ENCODE measurements at regions not wholly inside any gene's neighbourhood (a gene's known extent, or its start where the extent isn't known, plus 50 kb on each side); places are given as distances from the start of the nearest gene placed in this dataset.
"Not testable (repeated sequence)": the region's sequence is repeated elsewhere in the genome, so short reads cannot be mapped to it uniquely, and the experiment has no call there.

DNA sequence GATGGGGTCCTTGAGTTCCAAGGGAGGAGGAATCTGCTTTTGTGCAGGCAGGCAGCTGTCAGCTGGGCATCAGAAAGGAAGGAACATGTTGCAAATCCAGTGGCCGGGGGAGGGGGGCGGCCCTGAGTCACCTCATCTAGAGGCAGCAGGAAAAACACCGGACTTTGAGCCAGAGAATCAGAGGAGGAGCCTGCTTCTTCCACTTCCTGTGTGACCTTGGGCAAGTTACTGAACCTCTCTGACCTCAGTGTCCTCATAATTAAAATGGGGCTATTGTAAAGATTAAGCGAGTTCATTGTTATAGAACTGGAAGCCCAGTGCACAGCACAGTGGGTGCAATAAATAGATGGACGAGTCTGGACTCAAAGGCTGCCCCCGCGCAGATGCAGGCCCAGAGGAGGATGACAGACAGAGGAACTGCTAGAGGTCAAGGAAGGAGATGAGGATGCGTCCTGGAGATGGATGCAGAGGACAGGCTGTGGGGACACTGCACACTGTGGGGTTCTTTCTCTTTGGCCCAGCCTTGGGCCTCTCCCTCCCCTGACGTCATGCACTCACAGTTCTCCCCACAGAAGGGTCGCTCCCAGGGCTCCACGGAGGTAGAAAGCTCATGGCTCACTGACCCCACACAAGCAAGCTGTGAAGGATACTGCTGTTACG, 714.3 kb downstream of the MATN1 start:
- no peak for DNase-seq

DNA sequence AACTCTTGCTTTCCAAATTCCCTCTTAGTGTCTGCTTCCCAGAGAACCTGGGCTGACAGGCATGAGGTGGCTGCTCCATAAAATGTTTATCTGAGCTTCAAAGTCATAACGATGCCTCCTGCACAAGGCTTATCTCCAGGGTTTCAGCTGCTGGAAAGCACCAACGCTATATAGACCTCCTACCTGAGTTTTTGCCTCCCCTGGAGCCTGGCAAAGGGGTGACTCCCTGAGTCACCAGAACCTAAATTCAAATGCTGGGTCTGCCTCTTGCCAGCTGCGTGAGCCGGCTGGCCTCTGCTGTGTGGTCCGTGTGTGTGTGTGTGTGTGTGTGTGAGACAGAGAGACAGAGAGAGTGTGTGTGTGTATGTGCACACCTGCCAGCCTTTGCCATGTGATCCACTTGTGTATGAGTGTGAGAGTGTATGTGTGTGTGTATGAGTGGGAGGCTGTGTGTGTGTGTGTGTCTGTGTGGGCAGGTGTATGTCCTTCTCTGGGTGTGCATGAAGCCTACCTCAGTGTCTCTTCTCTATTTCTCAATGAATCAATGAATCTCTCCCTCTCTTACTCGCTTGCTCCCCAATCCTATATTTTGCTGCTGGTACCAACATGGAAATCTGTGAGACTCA, 714.9 kb downstream of the MATN1 start:
- no peak for DNase-seq

DNA sequence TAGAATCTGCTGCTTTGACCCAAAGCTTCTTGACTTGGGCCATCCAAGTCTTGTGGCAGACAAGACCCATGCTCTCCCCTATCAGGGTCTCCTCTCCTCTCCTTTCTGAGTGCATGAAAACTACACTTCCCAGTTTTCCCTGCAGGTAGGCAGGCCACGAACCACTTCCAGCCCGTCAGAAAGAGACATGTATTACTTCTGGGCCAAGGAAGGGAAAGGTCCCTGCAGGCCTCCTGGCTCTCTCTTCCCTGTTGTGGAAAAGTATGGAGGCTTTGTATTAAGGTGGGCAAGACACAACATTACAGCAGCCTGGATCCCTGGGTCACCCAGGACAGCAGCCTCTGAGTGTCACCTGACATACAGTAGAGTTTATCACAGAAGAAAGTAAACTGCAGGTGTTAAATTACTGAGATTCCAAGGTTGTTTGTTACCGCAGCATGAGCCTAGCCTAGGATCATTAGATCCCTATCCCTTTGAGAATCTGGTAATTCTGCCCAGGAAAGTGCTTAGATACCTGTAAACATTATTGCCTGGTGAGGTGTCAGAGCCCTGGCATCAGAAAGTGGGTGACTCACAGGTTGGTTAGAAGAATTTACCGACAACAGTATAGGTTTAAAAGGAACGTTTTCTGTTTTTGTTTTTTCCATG, 717.3 kb downstream of the MATN1 start:
- DNase-seq = no peak

DNA sequence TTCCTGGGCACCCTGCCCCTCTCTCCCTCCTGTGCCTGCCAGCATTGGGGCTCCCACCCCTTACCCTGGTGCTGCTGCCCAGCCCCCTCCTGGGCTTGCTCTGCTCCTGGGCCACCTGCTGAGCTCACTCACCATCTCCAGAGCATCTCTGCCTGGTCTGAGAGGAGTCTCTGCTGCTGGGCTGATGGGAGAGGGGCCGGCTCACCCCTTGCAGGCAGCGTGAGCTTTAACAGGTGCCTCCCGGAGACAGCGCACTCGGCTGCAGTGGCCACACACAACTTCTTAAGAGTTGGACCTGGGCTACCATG, 721.7 kb downstream of the MATN1 start:
- no peak for DNase-seq

DNA sequence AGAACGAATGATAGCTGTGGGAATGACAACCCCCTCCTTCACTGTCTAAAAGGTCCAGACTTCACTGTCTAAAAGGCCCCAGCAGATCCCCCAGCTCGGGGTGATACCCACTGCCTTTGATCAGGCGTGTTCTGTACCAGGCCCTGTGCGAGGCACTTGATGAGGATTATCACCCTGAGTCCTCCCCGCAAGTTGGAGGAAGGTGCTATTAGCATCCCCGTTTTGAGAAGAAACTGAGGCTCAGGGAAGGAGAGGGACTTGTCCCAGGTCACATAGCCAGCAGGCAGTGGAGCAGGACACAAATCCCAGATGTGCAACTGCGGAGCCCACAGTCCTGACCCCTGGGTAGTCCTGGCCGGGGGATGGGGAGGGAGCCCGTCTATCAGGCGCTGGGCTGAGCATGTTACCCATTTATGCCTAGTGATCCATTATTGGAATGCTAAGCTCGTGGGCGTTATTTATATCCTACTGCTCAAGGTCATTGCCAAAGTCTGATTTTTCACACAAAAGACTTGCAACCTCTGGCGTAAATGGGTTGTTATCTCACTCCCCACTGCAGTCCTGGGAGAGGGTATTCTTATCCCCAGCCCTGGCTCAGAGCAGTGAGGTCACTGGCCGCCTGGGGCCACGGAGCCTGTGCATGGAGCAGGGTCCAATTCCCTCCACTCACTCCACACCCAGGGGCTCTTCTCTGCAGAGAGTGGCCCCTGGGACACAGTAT, 722.2 kb downstream of the MATN1 start:
- no peak for DNase-seq

DNA sequence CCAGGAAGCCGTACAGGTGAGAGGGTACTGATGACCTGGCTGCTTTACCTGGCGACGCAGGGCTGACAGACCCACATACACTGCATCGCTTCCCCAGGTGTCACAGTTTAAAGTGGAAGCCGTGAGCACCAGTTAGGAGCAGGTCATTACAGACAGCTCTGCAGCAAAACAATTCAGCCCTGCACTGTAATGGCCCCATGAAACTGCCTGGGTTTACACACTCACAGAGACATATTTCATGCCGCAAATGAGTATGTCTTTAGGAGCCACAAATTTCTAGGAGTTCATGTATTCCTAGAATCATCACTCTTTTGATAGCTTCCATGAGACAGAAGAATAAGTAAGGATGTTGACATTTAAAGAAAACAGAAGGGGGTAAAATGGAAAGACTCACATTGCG, 723.1 kb downstream of the MATN1 start:
- DNase-seq = no peak

DNA sequence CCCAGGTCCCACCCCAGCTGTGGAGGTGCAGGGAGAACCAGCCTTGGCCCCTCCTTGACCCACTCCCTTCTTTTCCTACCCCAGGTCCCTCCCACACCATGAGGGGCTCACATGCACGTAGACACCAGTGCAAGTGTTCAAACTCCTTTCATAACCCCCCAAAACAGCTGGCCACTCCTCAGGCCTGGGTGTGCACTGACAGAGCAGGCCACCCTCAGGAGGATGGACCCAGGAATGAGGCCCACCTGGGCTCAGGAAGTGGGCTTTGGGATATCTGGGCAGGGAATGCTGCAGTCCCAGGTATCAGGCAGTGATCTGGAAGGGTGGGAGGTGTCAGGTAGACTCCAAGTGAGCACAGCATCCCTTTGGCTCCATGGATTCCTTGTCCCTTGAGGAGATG, 723.8 kb downstream of the MATN1 start:
- DNase-seq = no peak

DNA sequence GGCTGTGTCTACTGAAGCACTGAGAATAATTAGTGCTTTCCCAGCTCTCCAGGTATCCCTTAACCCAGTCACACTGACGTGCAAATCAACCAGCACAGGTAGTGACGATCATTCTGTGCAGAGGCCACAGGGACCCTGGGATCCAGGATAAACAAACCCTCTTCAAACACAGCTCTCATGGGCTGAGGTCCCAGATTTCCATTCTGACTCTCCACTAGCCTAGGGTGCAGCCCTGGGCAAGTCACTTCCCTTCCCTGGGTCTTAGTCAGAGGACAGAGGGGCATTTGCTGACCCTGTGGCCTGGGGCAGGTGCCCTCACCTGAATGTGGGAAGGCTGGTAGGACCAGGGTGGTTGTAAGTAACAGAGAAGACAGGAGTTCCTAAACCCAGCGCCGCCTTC, 724.7 kb downstream of the MATN1 start:
- DNase-seq = no peak

DNA sequence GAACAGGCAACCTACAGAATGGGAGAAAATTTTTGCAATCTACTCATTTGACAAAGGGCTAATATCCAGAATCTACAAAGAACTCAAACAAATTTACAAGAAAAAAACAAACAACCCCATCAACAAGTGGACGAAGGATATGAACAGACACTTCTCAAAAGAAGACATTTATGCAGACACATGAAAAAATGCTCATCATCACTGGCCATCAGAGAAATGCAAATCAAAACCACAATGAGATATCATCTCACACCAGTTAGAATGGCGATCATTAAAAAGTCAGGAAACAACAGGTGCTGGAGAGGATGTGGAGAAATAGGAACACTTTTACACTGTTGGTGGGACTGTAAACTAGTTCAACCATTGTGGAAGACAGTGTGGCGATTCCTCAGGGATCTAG, 725.6 kb downstream of the MATN1 start:
- DNase-seq = not testable (repeated sequence)

DNA sequence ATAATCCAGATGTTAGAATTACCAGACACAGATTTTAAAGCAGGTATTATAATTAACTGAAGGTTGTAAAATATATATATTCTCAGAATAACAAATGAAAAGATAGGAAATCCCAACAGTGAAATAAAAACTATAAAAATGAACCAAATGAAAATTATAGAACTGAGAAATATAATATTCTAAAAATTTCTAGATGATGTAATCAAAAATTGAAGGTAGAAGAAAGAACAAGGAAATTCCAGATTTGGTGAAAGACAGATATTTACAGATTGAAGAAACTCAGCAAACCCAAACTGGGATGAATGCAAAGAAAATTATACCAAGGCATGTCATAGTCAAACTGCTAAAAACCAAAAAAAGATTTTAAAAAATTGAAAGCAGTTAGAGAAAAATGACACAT, 729.4 kb downstream of the MATN1 start:
- no peak for DNase-seq

DNA sequence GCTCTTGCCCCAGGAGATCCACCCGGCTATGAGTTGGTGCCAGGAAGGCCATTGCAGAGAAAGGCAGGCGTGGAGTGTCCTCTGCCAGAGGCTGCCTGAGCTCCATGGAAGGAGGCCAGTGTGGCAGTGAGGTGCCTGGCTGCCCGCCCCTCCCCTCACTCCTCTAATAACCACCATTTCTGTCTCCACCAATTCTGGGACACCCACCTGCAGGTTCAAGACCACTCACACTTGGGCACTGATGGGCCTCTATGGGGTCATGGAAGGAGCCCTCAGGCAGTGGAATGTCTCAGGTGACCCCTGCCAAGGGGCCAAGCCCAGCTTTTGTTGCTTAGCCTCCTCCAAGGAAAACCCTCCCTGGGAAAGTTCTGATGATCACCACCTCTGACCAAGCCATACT, 731.6 kb downstream of the MATN1 start:
- DNase-seq = no peak

DNA sequence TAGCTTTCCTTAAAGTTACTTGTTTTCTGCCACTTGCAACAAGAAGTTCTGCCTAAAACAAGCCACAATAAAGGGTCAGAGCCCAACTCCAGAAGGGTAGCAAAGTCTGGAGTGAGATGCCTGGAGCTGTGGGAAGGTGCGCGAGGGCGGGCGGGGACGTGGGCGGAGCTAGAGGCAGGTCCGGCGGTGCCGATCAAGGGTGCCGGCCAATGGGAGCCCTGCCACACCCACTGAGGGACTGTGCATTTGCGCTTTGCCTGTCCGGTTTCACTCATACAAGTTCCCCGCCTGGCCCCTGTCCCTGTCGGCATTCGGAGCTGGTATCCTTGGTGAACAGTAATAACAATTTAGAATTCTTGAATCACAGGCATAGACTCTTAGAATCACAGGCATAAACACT, 732.4 kb downstream of the MATN1 start:
- no peak for DNase-seq

DNA sequence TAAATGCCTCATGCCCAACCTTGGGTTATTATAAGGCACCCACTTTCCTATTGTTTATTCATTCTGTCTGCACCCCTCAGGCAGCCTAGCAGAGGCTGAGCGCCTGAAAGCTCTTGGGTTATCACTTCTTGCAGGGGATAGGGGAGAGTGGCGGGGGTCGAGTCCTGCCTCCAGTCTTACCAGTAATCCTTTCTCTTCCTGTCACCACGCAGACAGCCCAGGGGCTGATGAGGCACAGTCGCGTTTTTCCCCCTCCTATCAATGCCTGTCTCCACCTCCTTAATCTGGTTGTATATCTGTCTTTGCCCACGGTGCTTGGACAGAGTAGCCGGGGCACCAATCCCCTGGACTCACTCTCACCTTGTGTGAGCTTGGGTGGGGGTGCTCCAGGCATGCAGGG, 733.1 kb downstream of the MATN1 start:
- DNase-seq = no peak

DNA sequence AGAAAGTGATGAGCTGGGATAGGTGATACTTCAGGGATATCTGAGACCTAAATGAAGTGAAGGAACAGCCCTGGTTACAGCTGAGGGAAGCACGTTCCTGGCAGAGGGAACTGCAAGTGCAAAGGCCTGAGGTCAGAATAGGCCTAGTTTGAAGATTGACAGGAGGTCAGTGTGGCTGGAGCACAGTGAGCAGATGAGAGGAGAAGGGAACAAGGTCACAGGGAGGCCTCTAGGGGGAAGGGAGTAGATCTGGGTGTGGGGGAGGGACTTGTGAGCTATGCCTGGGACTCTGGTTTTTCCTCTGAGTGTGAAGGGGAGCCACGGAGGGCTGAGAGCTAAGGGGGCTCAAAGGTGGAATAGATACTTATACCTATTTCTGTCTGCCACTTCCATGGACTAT, 736.4 kb downstream of the MATN1 start:
- DNase-seq = no peak

DNA sequence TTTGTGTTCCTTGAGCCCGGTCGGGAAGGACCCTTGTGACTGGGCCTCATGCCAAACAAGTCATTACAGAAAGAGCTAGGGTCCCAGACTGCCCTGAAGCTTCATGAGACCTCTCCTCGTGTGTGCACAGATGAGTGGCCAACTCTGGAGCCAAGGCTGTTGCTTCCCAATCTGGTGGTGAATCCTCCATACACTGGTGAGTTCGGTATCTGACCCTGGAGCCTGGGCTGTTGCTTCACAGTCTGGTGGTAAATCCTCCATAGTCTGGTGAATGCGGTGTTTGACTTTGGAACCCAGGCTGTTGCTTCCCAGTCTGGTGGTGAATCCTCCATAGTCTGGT, 737.8 kb downstream of the MATN1 start:
- DNase-seq = no peak

DNA sequence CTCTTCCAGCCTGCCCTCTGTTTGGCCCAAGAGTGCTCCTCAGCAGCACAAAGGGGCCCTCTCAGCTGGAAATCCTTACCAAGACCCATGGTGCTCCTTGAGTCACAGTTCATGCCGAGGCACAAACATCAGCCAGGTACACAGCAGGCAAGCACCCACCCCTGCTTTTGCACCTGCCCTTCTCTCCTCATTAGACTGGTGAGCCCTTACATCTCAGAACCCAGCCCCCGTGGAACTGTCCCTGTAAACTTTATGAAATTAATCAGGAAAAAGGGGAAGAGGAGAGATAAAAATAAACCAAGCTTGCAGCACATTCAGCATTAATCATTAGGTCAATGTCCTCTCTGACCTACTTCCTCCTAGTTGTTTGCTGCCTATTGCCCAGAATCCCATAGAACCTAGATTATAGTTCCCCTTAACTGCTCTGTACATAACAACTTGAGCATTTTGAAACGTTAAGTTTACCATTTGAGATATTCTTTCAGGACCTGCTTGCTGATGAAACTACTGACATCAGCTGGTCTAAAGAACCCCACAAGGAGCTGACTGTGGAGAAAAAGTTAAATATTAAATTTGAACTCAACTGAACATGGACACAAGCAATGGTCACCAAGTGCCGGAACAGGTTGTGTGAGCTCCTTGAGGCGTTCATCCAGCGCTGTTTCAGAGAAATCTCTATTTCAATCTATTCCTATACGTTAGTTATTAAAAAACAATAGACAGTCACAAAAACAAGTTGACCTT, 738.4 kb downstream of the MATN1 start:
- DNase-seq = no peak

DNA sequence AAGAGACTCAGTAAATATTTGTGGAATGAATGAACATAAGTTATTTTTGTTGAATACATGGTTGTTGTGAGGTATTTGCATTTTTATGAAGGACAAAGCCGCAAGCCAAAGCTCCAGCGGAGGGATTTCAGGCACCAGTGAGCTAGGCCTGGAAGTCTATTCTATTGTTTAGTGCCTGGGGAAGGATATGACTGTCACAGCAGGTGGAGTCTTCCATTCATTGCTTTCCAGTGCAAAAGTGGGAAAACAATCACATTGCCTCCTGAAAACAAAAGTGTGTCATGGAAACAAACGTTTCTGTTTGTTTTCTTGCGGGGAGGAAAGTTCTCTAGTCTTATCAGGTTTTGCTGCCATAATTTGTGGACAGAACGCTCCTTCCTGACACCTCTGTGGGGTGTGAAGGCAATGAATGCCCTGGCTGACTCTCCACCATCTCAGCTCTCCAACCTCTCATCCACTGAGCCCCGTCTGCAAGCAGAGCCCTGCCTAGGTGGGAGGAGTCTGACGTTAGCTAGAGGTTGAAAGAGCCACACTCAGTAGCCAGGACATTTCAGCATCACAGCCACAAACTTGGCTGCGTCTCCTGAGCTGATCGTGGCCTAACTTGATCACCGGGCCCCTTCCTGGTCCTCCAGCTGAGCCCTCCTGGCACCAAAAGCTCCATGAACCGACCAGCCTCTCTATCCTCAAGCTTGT, 739.1 kb downstream of the MATN1 start:
- DNase-seq = no peak

DNA sequence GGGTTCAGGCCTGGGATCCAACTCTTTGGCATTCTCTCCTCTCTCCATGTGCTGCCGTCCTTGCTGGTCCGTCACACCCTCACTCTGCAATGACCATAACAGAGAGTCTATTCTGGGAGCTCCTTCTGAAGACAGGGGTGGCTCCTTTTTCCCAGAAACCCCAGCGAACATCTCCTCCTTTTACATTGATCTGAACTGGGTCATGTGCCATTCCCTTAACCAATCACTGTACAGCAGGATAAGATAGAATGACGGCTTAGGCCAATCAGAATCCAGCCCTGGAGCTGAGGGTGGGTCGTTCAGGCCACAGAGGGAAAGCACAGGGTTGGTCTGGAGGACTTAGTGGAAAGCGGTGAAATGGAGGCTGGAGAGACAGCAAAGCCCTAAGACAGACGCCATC, 740.1 kb downstream of the MATN1 start:
- no peak for DNase-seq

DNA sequence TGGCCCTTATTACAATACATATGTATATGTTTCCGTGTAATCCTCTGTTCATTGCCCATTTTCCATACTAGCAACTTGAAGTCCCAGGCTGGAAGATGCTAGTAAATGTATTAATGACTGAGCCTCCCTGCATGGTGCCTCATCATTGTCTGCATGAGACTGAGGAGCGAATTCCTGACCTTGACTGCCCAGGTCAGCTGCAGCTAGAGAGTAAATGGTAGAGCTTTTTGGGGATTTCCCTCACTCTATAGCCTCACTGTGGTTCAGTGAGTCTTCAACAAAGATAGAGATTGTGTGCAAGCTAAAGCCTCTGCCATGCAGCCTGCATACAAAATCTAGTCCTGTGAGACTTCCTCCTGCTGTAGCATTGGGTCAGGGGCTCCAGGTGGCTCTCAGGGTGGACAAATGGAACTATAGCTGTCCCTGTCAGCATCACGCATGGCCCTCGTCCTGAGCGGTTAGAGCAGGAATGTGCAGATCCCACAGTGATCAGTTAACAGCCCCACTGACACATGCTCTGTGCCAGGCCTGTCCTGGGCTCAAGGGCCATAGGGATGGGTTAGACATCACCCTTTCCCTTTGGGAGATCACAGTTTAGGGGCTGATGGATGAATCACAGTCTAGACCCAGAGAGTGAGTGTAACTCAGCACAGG, 741.7 kb downstream of the MATN1 start:
- no peak for DNase-seq

DNA sequence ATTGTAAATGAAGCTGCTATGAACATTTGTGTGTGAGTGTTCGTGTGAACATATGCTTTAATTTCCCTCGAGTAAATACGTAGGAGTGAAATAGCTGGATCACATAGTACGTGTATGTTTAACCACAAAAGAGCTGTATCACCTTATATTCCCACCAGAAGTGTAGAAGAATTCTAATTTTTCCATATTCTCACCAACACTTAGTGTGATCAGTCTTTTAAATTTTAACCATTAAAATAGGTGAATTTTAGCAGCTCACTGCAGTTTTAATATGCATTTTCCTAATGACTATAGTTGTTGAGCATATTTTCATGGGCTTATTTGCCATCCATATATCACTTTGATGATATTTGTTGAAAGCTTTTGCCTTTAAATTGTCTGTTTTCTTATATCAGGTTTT, 741.2 kb downstream of the PTPRU start:
- DNase-seq = no peak

DNA sequence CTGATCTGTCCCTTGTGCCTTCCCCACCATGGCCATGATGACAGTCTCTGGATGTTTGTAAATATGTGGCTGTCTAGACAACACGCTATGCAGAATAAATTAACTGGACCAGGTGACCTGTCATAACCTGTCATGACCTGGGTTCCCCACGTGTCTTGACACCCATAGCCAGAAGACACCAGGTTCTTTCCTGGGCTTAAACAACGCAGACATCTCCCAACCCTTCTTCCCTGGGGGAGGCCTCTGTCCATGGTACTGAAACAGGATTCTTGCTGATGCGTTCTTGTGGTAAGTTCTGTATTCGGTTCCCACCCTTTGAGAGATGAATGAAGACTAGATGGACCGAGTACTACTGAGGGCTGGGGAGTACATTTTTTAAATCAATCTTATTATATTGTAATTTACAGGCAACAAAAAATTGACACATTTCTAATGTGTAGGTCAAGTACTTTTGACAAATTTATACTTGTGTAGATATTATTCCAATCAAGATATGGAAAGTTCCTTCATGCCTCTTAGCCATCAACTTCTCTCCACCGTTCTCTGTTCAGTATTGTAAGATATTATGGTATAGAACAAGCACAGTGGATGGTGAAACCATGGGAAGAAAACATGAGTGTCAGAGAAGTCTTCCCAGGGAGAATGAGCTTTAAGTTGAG, 738.8 kb downstream of the PTPRU start:
- no peak for DNase-seq

DNA sequence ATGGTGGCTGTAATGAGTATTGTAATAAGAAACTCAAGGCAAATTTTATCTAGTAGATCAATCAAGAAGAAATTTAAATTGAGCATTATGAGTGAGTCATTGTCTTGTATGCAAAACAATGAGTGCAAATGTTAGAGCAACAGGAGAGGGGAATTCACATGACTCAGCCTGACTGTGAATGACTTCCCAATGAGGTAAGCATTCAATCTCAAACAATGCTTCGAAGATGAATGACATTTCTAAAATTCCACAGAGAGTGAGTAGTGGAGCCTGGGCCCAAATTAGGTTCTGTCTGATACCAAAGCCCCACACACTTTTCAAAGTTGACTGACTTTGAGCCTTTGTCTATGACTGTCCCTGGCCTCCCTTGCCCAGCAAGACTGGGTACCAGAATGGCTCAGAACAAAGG, 738.0 kb downstream of the PTPRU start:
- DNase-seq = no peak

Data from bone marrow (tissue), 2 donors.